OCI-LY7 (cell line): ENCODE measurements at regions not wholly inside any gene's neighbourhood (a gene's known extent, or its start where the extent isn't known, plus 50 kb on each side); places are given as distances from the start of the nearest gene placed in this dataset.

Source experiments
- BruUV-seq: library from RNA; stranded (reverse); fragments of 400-500 nt; replicated peaks from 2 replicates; lab custom pipeline; 2021; lab: Mats Ljungman, UMichigan
- CTCF ChIA-PET: fragments of 300-600 bp; sonication (Branson Sonifier 250); formaldehyde crosslinking; loops from one replicate; lab custom pipeline; 2022; ENCODE audit warnings: antibody characterized with exemption; ENCODE audit not compliant: unreplicated experiment; lab: Charles Lee
- POLR2A ChIA-PET: fragments of 300-600 bp; sonication (Branson Sonifier 250); formaldehyde crosslinking; loops from one replicate; lab custom pipeline; 2022; ENCODE audit warnings: antibody characterized with exemption; lab: Charles Lee
- DNase-seq: peaks from one replicate; pipeline ENCODE4 v3.0.0-alpha.2; 2015; ENCODE audit warnings: low spot score
- H2AFZ ChIP-seq: fragments of 200-600 bp; sonication (generic), shearing (Covaris generic); 2 replicates; pipeline ENCODE4 v1.6.1; 2014; ENCODE audit warnings: mild to moderate bottlenecking, antibody characterized with exemption, low read length, moderate library complexity
- H3K27ac ChIP-seq: fragments of 200-600 bp; sonication (generic); 2 replicates; pipeline ENCODE4 v1.5.1; 2014; ENCODE audit warnings: mixed run types, low read depth, mild to moderate bottlenecking, moderate library complexity, low read length, inconsistent platforms; ENCODE audit not compliant: poor library complexity, severe bottlenecking
- H3K36me3 ChIP-seq: fragments of 200-600 bp; sonication (generic); 2 replicates; pipeline ENCODE4 v1.6.1; 2014; ENCODE audit warnings: mild to moderate bottlenecking, antibody characterized with exemption, low read length, moderate library complexity, mixed read lengths; ENCODE audit not compliant: insufficient read depth
- H3K4me1 ChIP-seq: fragments of 200-600 bp; sonication (generic); 2 replicates; pipeline ENCODE4 v1.5.1; 2014; ENCODE audit warnings: mild to moderate bottlenecking, low read length; ENCODE audit not compliant: insufficient read depth, poor library complexity, severe bottlenecking
- H3K4me2 ChIP-seq: fragments of 200-600 bp; sonication (generic); 2 replicates; pipeline ENCODE4 v1.6.1; 2014; ENCODE audit warnings: mild to moderate bottlenecking, low read length
- H3K4me3 ChIP-seq: fragments of 200-600 bp; sonication (generic); 2 replicates; pipeline ENCODE4 v1.5.1; 2014; ENCODE audit warnings: mild to moderate bottlenecking, low read depth, low read length; ENCODE audit not compliant: poor library complexity, severe bottlenecking
- H3K79me2 ChIP-seq: fragments of 200-600 bp; sonication (generic); 2 replicates; pipeline ENCODE4 v1.6.1; 2016; ENCODE audit warnings: low read depth, mild to moderate bottlenecking, low read length, moderate library complexity, mixed read lengths; ENCODE audit not compliant: insufficient read depth
- H3K9me2 ChIP-seq: fragments of 200-600 bp; sonication (generic); 2 replicates; pipeline ENCODE4 v1.6.1; 2016; ENCODE audit warnings: mild to moderate bottlenecking, low read length, mixed read lengths; ENCODE audit not compliant: insufficient read depth
- H3K9me3 ChIP-seq: fragments of 200-600 bp; sonication (generic); 2 replicates; pipeline ENCODE4 v1.6.1; 2014; ENCODE audit warnings: mild to moderate bottlenecking, mixed run types, low read length, mixed read lengths
- H4K20me1 ChIP-seq: fragments of 200-600 bp; sonication (generic); 2 replicates; pipeline ENCODE4 v1.6.1; 2014; ENCODE audit warnings: mild to moderate bottlenecking, antibody characterized with exemption, low read length, moderate library complexity, mixed read lengths; ENCODE audit not compliant: insufficient read depth
- CTCF ChIP-seq: fragments of 200-600 bp; sonication (generic); conservative IDR thresholded peaks from 2 replicates; pipeline ENCODE4 v1.5.1; 2014; ENCODE audit warnings: mild to moderate bottlenecking, antibody characterized with exemption, low read length, moderate library complexity, mixed read lengths
- EZH2phosphoT487 ChIP-seq: fragments of 200-600 bp; sonication (generic); IDR thresholded peaks from 2 replicates; pipeline ENCODE4 v1.6.1; 2018; ENCODE audit warnings: low read depth, borderline replicate concordance, mild to moderate bottlenecking, mixed run types, antibody characterized with exemption, low read length, moderate library complexity, mixed read lengths
- intact Hi-C: fragments of 100-400 bp; cut with micrococcal nuclease; formaldehyde crosslinking; loops from one replicate; pipeline ENCODE4 v1.10.0; 2022; ENCODE audit not compliant: unreplicated experiment

GRCh38 chr15:66619152-66619903, 53.5 kb upstream of the LCTL start:
- BruUV-seq, result no TSS peak
- no peaks in the 10 kb centered on the region for H3K9me2 ChIP-seq
- 0 out of 2 replicates have a peak overlapping the region, but pooled peaks have one; percentile 30 for H2AFZ ChIP-seq
- peak; percentile 90 for TF ChIP-seq CTCF
- no peak for TF ChIP-seq EZH2phosphoT487
- H3K36me3 ChIP-seq, result no peaks in the 10 kb centered on the region
- H4K20me1 ChIP-seq, result no peaks in the 10 kb centered on the region
- ChIA-PET POLR2A (interaction anchor here (0.7 to 1.0 kb wide), 2 partner anchors 81 to 232 kb away, joined by 3 read pairs; no protein-coding TSS in a partner anchor), CTCF (interaction anchor here (1.2 kb wide), 1 partner anchor 232 kb away, joined by 4 read pairs; no protein-coding TSS in a partner anchor)
- no peak overlapping the region for H3K4me3 ChIP-seq
- H3K9me3 ChIP-seq, result no peaks in the 10 kb centered on the region
- DNase-seq, result peak; percentile 74
- no peaks in the 10 kb centered on the region for H3K4me1 ChIP-seq
- intact Hi-C loops, result loop anchor here (1.0 kb wide), 3 partner anchors 79 to 232 kb away; no protein-coding TSS in a partner anchor
- H3K4me2 ChIP-seq, result no peak overlapping the region
- no peak overlapping the region for H3K27ac ChIP-seq
- H3K79me2 ChIP-seq, result no peaks in the 10 kb centered on the region

GRCh38 chr15:66620341-66620740, 54.5 kb upstream of the LCTL start:
- Histone ChIP-seq H3K4me2 (no peak overlapping the region), H3K9me3 (no peaks in the 10 kb centered on the region), H3K36me3 (no peaks in the 10 kb centered on the region), H2AFZ (no peak overlapping the region), H3K4me1 (no peaks in the 10 kb centered on the region), H4K20me1 (no peaks in the 10 kb centered on the region), H3K9me2 (no peaks in the 10 kb centered on the region), H3K27ac (no peak overlapping the region), H3K79me2 (no peaks in the 10 kb centered on the region), H3K4me3 (no peak overlapping the region)
- POLR2A ChIA-PET, result interaction anchor here (0.8 kb wide), 1 partner anchor 91 kb away, joined by 3 read pairs; no protein-coding TSS in a partner anchor
- CTCF ChIA-PET, result no interaction called here
- BruUV-seq, result no TSS peak
- intact Hi-C loops, result no loop called here
- DNase-seq, result no peak
- TF ChIP-seq EZH2phosphoT487 (no peak), CTCF (no peak)
